Activated CD4-positive, alpha-beta T cell treated with anti-CD3 and anti-CD28 coated beads for 36 hours (primary cell): ENCODE measurements at regions not wholly inside any gene's neighbourhood (a gene's known extent, or its start where the extent isn't known, plus 50 kb on each side); places are given as distances from the start of the nearest gene placed in this dataset.
"Not testable (repeated sequence)": the region's sequence is repeated elsewhere in the genome, so short reads cannot be mapped to it uniquely, and the experiment has no call there.

Source experiments
- ATAC-seq: fragments of 200-7000 bp; cut with Tn5 transposase; one replicate; pipeline ENCODE4 v1.10.0; 2021; ENCODE audit warnings: mild to moderate bottlenecking, moderate library complexity
- CTCF ChIA-PET: fragments of 350-600 bp; sonication (Branson Sonifier 250); formaldehyde crosslinking; loops from one replicate; lab custom pipeline; 2021; ENCODE audit warnings: antibody characterized with exemption; lab: Charles Lee
- POLR2A ChIA-PET: fragments of 350-600 bp; sonication (Branson Sonifier 250); formaldehyde crosslinking; loops from one replicate; lab custom pipeline; 2021; ENCODE audit warnings: antibody characterized with exemption, inconsistent platforms; lab: Charles Lee
- DNase-seq: peaks from one replicate; pipeline ENCODE4 v3.0.0-alpha.2; 2020
- H3K27ac Mint-ChIP-seq: one replicate; pipeline ENCODE4 v1.8.0; 2021; ENCODE audit warnings: mixed read lengths
- H3K27me3 Mint-ChIP-seq: one replicate; pipeline ENCODE4 v1.8.0; 2021; ENCODE audit warnings: mixed read lengths
- H3K36me3 Mint-ChIP-seq: one replicate; pipeline ENCODE4 v1.8.0; 2021; ENCODE audit warnings: low read depth, mixed read lengths
- H3K4me1 Mint-ChIP-seq: one replicate; pipeline ENCODE4 v1.8.0; 2021; ENCODE audit warnings: mixed read lengths
- H3K4me3 Mint-ChIP-seq: one replicate; pipeline ENCODE4 v1.8.0; 2021; ENCODE audit warnings: mild to moderate bottlenecking, moderate library complexity, mixed read lengths
- H3K9me3 Mint-ChIP-seq: one replicate; pipeline ENCODE4 v1.8.0; 2021; ENCODE audit warnings: low read depth, mixed read lengths
- intact Hi-C, 2 experiments: fragments of 100-400 bp; cut with DNase I in 1 of 2; cut with micrococcal nuclease in 1 of 2; formaldehyde crosslinking; loops; one replicate each; pipeline versions ENCODE4 v1.14.2 to v1.15.1; 2022 to 2024; cut with DNase I, micrococcal nuclease

GRCh38 chr6:109875973-109876372 is 102.1 kb upstream of the GPR6 start:
- Mint-ChIP-seq H3K9me3 (peaks cover 2% of the 10 kb centered on the region), H3K36me3 (no peaks in the 10 kb centered on the region), H3K27ac (no peak overlapping the region), H3K27me3 (peaks cover 15% of the 10 kb centered on the region), H3K4me3 (no peak overlapping the region), H3K4me1 (no peaks in the 10 kb centered on the region)
- CTCF ChIA-PET, result interaction anchor here (0.7 kb wide), 1 partner anchor 14 kb away, joined by 3 read pairs; no protein-coding TSS in a partner anchor
- ATAC-seq (no peak), DNase-seq (no peak)
- intact Hi-C loops, result no loop called here
- POLR2A ChIA-PET, result no interaction called here

GRCh38 chr6:109877028-109878004 is 100.8 kb upstream of the GPR6 start:
- H3K4me3 Mint-ChIP-seq, result no peak overlapping the region
- ChIA-PET CTCF (interaction anchor here (0.8 to 1.1 kb wide), 3 partner anchors 9 to 428 kb away, joined by 3 to 4 read pairs (median 3); no protein-coding TSS in a partner anchor), POLR2A (no interaction called here)
- peaks cover 15% of the 10 kb centered on the region for H3K27me3 Mint-ChIP-seq
- intact Hi-C loops, result no loop called here
- ATAC-seq (no peak), DNase-seq (no peak)
- no peak overlapping the region for H3K27ac Mint-ChIP-seq
- peaks cover 2% of the 10 kb centered on the region for H3K9me3 Mint-ChIP-seq
- H3K4me1 Mint-ChIP-seq, result no peaks in the 10 kb centered on the region
- no peaks in the 10 kb centered on the region for H3K36me3 Mint-ChIP-seq

DNA sequence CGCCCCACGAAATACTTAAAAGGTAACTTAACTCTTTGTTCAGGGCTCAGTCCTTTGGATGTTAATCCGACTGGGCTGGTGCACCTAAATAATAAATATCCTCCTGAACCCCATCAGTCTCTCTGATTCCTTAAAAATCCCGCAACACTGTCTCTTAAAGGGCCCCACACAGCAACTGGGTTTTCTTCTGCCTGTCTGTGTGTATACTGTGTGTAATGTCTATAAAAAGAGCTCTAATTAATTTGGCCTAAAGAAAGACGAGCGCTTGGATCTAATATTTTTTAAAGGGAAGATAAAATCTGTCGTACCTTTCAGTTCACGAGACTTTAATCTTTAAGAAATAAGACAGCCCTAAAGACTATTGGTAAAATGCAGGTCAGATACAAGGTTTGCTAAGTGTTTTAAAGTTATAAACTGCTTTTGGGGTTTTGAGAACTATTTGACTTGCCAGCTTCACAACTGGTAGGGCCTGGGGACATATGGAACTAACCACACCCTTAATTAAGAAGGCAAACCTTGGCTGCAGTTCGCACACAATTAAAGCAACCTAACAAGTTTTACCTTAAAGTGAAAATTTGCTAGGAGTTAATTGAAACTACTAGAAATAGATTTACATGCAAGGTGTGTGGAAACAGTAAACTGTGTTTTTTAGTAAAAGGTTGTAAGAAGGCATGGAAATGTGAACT is 100.0 kb upstream of the GPR6 start:
- H3K36me3 Mint-ChIP-seq, H3K27ac Mint-ChIP-seq, intact Hi-C loops, H3K4me3 Mint-ChIP-seq, H3K9me3 Mint-ChIP-seq, DNase-seq, ATAC-seq, H3K4me1 Mint-ChIP-seq: not testable (repeated sequence)
- ChIA-PET CTCF (interaction anchor here (0.8 to 1.1 kb wide), 2 partner anchors 10 to 427 kb away, joined by 3 to 4 read pairs; no protein-coding TSS in a partner anchor), POLR2A (interaction anchor here (0.6 kb wide), 1 partner anchor 143 kb away, joined by 3 read pairs; no protein-coding TSS in a partner anchor)
- H3K27me3 Mint-ChIP-seq, result peaks cover 14% of the 10 kb centered on the region

DNA sequence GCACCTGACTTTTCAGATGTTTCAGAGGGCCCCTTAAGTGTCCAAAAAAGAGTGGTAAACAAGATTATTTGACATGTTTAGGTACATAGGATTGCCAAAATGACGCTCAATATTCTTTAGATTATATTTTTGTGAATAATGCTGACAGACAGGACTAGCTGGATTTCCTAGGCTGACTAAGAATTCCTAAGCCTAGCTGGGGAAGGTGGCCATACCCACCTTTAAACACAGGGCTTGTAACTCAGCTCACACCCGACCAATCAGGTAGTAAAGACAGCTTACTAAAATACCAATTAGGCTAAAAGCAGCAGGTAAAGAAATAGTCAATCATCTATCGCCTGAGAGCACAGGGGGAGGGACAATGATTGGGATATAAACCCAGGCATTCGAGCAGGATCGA is 99.0 kb upstream of the GPR6 start:
- CTCF ChIA-PET, ATAC-seq, H3K4me1 Mint-ChIP-seq, DNase-seq, H3K27ac Mint-ChIP-seq, H3K36me3 Mint-ChIP-seq, intact Hi-C loops, H3K9me3 Mint-ChIP-seq, H3K4me3 Mint-ChIP-seq: not testable (repeated sequence)
- H3K27me3 Mint-ChIP-seq, result peaks cover 12% of the 10 kb centered on the region
- POLR2A ChIA-PET, result interaction anchor here (0.6 kb wide), 1 partner anchor 142 kb away, joined by 3 read pairs; no protein-coding TSS in a partner anchor

GRCh38 chr6:109879521-109879920 is 98.6 kb upstream of the GPR6 start:
- POLR2A ChIA-PET, result no interaction called here
- DNase-seq (no peak), ATAC-seq (no peak)
- CTCF ChIA-PET, result no interaction called here
- no peaks in the 10 kb centered on the region for H3K4me1 Mint-ChIP-seq
- intact Hi-C loops, result no loop called here
- H3K4me3 Mint-ChIP-seq, result no peak overlapping the region
- no peak overlapping the region for H3K27ac Mint-ChIP-seq
- peaks cover 11% of the 10 kb centered on the region for H3K27me3 Mint-ChIP-seq
- no peaks in the 10 kb centered on the region for H3K36me3 Mint-ChIP-seq
- peaks cover 2% of the 10 kb centered on the region for H3K9me3 Mint-ChIP-seq

DNA sequence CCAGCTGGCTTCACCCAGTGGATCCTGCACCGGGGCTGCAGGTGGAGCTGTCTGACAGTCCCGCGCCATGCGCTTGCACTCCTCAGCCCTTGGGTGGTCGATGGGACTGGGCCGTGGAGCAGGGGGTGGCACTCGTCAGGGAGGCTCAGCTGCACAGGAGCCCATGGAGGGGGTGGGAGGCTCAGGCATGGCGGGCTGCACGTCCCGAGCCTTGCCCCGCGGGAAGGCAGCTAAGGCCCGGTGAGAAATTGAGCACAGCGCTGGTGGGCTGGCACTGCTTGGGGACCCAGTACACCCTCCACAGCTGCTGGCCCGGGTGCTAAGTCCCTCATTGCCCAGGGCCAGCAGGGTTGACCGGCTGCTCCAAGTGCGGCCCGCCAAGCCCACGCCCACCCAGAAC is 97.0 kb upstream of the GPR6 start:
- POLR2A ChIA-PET, H3K4me1 Mint-ChIP-seq, H3K27ac Mint-ChIP-seq, ATAC-seq, CTCF ChIA-PET, H3K9me3 Mint-ChIP-seq, H3K27me3 Mint-ChIP-seq, DNase-seq, H3K36me3 Mint-ChIP-seq, intact Hi-C loops, H3K4me3 Mint-ChIP-seq: not testable (repeated sequence)

GRCh38 chr6:109881953-109882490 is 96.1 kb upstream of the GPR6 start:
- intact Hi-C loops, DNase-seq, POLR2A ChIA-PET, H3K36me3 Mint-ChIP-seq, H3K9me3 Mint-ChIP-seq, H3K4me1 Mint-ChIP-seq, H3K27me3 Mint-ChIP-seq, ATAC-seq, H3K4me3 Mint-ChIP-seq, H3K27ac Mint-ChIP-seq: not testable (repeated sequence)
- CTCF ChIA-PET, result interaction anchor here (1.3 kb wide), 1 partner anchor 158 kb away, joined by 3 read pairs; no protein-coding TSS in a partner anchor

DNA sequence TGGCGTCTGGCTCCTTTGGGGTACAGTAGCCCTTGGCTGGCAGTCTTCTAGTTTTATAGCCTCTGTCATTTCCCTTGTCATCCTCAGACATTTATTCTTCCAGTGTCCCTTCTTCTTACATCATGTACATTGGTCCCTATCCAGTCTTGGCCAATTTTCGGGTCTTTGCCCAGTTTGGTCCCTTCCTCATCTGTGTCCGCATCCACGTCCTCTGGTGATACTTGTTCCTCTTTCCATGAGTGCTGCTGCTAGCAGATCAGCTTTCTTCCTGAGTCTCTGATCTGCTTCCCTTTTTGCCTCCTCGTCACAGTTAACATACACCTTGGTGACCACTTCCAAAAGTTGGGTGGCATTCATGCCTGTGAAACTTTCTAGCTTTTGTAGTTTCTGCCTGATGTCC is 86.2 kb upstream of the GPR6 start:
- no peak for ATAC-seq
- Mint-ChIP-seq H3K27ac (no peak overlapping the region), H3K9me3 (no peaks in the 10 kb centered on the region), H3K36me3 (no peaks in the 10 kb centered on the region), H3K4me3 (no peak overlapping the region), H3K4me1 (no peaks in the 10 kb centered on the region), H3K27me3 (peaks cover 3% of the 10 kb centered on the region)
- ChIA-PET CTCF (no interaction called here), POLR2A (no interaction called here)
- intact Hi-C loops, result no loop called here
- DNase-seq, result no peak

GRCh38 chr6:109892451-109893435 is 85.4 kb upstream of the GPR6 start:
- ChIA-PET CTCF (no interaction called here), POLR2A (no interaction called here)
- Mint-ChIP-seq H3K27ac (no peak overlapping the region), H3K9me3 (no peaks in the 10 kb centered on the region), H3K4me1 (no peaks in the 10 kb centered on the region), H3K36me3 (no peaks in the 10 kb centered on the region), H3K4me3 (no peak overlapping the region), H3K27me3 (peaks cover 3% of the 10 kb centered on the region)
- ATAC-seq (no peak), DNase-seq (no peak)
- intact Hi-C loops, result no loop called here

GRCh38 chr6:109893606-109894005 is 84.5 kb upstream of the GPR6 start:
- CTCF ChIA-PET, result no interaction called here
- H3K9me3 Mint-ChIP-seq, result no peaks in the 10 kb centered on the region
- no peaks in the 10 kb centered on the region for H3K36me3 Mint-ChIP-seq
- no peak overlapping the region for H3K4me3 Mint-ChIP-seq
- no peaks in the 10 kb centered on the region for H3K4me1 Mint-ChIP-seq
- DNase-seq, result no peak
- no peak overlapping the region for H3K27ac Mint-ChIP-seq
- POLR2A ChIA-PET, result no interaction called here
- peaks cover 3% of the 10 kb centered on the region for H3K27me3 Mint-ChIP-seq
- intact Hi-C loops, result no loop called here
- no peak for ATAC-seq
